Fibroblast of the conjunctiva (primary cell): ENCODE measurements at regions not wholly inside any gene's neighbourhood (a gene's known extent, or its start where the extent isn't known, plus 50 kb on each side); places are given as distances from the start of the nearest gene placed in this dataset.

ENCODE experiments used
- DNase-seq: peaks from one replicate; pipeline ENCODE4 v3.0.0-alpha.2; 2010; ENCODE audit warnings: low read depth

DNA sequence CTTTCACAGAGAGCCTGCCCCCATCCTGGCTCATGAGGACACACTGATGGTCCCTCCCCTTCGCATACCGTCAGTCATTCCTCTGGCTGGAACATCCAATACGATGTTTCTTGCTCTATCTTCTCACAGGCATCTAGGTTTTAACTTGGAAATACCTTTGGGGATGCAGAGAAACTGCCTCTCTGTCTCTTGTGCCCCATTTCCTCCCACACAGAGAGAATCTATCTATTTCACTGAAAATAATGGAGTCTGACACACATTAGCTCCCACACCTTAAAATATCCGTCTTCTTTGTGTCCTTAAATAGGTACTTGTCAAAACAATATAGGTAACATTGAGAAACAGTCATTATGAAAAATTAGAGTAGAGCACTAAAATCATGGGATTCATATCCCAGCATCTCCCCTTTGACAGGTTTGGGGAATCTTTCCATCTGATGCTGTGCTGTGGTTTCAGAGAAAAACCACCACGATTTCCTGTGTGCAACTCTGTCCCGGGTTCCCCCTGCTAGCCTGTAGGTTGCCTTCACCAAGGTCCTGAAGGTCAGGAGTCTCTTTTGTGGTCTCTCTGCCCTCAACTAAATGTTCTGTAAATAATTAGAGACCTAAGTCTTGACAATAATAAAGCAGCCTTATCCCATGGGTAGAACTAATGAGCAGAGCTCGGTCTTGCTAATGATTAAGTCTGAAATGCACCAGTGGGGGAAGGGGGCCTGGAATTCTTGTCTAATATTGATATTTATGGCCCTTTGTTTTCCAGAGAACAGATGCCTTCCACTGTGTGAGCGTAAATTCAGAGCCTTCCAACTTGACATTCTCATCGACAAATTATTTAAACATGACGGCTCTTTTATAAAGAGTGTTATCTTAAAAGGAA, 371.0 kb downstream of the ICE1 start:
- DNase-seq, result no peak

- no peak for DNase-seq
Observed at GRCh38 chr5:5792106-5792505, 369.6 kb downstream of the ICE1 start.

GRCh38 chr5:5788793-5789192, 366.3 kb downstream of the ICE1 start:
- DNase-seq, result no peak

- DNase-seq, result no peak
Observed at GRCh38 chr5:5787373-5787772, 364.9 kb downstream of the ICE1 start.

GRCh38 chr5:5784101-5784500, 361.6 kb downstream of the ICE1 start:
- DNase-seq, result no peak

DNA sequence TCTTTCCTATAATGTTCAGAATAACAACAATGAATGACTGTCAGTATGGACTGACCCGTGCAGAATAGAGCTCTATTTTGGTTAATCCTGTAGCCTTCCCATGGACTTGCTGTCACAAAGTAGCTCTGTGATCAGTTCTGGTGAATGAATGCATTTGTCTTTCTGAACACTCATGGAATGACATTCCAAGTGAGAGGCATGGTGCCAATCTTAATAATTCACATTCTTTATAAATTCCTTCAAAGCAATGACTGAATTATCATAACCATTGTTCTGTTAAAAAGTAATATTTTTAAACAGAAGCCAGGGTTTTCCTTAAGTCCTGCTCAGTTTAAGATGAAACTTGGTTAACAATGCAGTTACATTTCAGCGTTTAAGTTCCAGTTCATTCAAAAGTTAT, 360.5 kb downstream of the ICE1 start:
- no peak for DNase-seq

GRCh38 chr5:5782402-5782801, 359.9 kb downstream of the ICE1 start:
- DNase-seq, result no peak

DNA sequence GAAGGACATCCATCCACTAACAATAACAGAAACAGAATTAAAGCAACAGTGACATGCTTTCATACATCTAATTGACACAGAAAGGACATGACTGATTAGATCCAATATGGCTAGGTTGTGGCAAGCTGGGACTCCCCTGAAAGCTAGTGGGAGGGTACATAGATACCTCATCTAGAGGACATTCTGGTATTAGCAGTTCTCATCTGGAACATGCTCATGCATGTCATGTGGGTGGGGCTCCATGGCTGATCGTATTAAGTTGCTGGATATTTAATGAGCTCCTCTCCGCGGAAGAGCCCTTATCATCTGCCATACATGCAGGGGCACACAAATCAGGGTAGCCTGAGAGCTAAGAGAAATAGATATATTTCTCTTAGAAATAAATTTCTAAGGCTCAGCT, 358.9 kb downstream of the ICE1 start:
- DNase-seq, result no peak

- DNase-seq, result no peak
Observed at GRCh38 chr5:5780253-5780652, 357.8 kb downstream of the ICE1 start.

- no peak for DNase-seq
Observed at GRCh38 chr5:5777013-5777412, 354.5 kb downstream of the ICE1 start.

DNA sequence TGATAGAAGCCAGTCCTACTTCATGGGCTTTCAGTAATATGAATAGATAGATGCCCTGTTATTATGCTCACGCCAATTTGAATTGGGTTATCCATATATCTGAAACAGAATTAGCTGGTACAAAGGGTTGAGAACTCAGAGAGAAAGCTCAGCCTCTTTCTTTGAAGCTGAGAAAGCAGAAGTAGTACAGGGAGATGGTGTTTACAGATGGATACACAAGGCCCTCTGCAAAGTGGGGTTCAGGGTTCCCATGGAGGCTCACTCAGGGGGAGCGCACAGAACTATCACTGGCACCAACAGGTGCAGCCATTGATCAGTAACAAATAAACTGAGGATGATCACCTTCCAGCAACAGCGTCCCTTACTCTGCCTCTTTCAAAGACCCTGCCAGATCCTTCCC, 349.7 kb downstream of the ICE1 start:
- DNase-seq, result no peak

DNA sequence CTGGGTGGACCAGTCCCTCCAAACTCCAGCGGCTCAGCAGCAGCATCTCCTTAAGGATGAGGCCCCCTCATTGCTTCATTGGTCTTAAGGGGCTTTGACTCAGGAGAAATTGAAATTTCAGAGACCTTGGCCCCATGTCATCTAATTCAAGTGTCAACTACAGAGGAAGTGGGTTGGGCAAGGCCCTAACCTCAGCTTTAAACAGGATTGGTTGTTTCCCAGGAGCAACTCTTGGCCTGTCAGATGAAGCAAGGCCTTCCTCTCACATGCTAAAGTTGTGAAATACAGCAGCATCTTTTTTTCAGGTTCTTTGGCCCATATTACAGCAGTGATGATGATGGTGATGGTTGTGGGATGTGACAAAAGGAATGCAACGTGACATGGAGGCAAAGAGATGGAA, 348.3 kb downstream of the ICE1 start:
- no peak for DNase-seq

DNA sequence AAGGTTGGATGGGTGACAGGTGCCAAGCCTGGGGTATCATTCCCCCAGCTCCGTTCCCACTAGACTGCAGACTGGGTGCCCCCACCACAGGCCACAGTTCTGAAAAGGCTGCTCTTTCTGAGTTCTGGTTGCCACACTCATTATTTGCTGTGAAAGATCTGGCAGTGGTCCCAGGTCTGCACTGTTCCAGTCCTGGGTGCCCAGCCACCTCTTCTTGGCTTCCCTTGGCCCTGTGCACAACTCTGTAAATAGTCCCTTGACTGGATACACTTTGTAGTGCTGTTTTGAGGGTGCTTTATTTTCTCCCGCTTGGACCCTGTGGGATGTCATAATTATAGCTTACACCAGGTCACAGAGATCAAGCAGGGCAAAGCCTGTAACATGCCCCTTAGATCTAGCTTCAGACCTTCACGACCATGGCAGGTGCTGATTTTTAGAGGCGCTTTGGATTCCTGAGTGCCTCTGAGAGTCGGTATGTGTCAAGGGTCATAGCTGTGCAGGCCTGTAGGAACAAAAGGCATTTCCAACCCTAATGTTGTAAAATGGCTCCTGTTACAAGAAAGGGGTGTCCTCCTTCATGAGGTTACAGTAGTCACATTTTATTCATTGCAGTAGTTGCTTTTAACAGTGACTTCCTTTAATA, 344.9 kb downstream of the ICE1 start:
- no peak for DNase-seq

DNA sequence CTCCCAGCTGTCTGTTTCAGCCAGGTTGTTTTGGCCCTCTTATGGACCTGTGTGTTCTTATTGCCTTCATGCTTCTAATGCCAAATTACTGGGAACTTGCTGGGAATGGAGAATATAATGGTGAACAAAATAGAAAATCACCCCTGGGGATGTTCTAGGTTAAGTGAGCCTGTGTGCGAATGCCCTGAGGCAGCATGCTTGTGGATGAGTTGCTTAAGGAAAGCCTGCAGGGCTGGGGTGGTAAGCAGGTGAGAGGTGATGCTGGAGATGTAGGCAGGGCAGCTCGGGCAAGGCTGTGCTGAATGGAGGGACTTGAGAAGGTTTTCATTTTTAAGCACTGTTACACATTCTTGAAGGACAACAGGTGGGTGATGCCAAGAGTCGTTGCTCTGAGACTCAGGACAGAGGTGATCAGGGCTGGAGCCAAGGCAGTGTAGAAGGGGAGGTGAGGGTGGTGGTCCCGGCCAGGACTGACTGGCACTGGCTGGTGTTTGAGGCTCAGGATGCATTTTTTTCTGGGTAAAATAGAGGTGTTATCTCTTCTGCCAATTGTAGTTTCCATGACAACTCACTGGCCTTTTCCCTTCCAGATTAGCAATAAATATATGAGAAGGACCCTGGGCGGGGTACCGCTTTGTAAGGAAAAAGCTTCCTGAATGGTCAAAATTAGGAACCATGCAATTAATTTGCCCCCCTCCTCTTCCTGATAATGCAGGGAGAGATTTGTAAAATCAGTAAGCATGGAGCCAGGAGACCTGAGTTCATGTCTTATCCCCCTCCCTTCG, 342.8 kb downstream of the ICE1 start:
- DNase-seq, result no peak

DNA sequence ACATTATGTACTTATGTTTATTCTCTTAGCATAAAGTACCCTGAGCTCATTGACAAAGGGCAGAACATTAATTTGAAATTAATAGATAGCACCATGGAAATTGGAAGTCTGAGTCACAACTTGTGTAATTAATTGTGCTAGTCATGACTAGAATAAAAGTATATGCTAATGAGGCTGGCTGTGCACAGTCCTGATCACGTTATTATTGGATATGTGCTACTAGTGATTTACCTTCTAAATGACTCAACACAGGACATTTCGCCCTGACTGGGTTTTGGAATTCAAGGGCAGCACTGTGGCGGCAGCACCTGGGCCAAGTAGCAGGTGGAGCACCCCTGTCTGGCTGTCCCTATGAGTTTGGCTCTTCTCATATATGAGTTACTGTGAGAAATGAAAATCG, 341.8 kb downstream of the ICE1 start:
- DNase-seq, result no peak

GRCh38 chr5:5756762-5757161, 334.3 kb downstream of the ICE1 start:
- DNase-seq, result no peak

DNA sequence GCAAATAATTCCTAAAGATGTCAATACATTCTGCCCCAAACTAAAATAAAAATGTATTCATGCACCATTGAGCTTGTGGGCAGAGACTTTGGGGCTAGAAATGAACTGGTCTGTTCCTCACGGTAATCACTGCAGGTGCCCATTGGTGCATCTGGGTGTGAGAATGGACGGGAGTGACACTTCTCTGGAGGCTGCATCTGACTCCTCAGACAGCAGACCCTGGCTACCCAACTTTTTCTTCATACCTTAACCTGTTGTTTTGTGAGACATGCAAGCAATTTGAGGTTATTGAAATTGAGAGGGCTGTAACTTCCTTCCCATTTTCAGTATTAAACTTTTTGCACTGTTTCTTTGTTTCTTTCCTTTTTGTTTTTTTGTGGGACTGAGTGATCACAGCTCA, 333.4 kb downstream of the ICE1 start:
- no peak for DNase-seq

- DNase-seq, result no peak
Observed at GRCh38 chr5:5752844-5753243, 330.4 kb downstream of the ICE1 start.

GRCh38 chr5:5751987-5752386, 329.5 kb downstream of the ICE1 start:
- DNase-seq, result no peak

GRCh38 chr5:5751498-5751897, 329.0 kb downstream of the ICE1 start:
- no peak for DNase-seq

DNA sequence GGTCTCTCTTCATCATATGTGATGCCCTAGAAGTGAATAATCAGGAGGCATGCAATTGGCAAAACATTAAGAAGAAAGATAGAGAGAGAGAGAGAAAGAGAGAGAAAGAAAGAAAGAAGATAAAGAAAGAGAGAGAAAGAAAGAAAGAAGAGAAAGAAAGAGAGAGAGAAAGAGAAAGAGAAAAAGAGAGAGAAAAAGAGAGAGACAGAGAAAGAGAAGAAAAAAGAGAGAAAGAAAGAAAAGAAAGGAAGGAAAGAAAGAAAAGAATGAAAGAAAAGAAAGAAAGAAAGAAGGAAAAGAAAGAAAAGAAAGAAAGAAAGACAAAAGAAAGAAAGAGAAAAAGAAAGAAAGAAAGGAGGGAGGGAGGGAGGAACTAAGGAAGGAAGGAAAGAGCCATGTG, 318.9 kb downstream of the ICE1 start:
- DNase-seq, result no peak

GRCh38 chr5:5739490-5739945, 317.0 kb downstream of the ICE1 start:
- no peak for DNase-seq
